Caco-2 (cell line): ENCODE measurements at regions not wholly inside any gene's neighbourhood (a gene's known extent, or its start where the extent isn't known, plus 50 kb on each side); places are given as distances from the start of the nearest gene placed in this dataset.
A peak's percentile ranks its signal among the peaks of the same experiment; 100 is the strongest.

ENCODE experiments used
- BruUV-seq: library from RNA; stranded (reverse); fragments of 400-500 nt; replicated peaks from 2 replicates; lab custom pipeline; 2021; lab: Mats Ljungman, UMichigan
- CTCF ChIA-PET: fragments of 300-600 bp; sonication (Branson Sonifier 250); formaldehyde crosslinking; loops from one replicate; lab custom pipeline; 2022; ENCODE audit warnings: antibody characterized with exemption; lab: Charles Lee
- POLR2A ChIA-PET: fragments of 300-600 bp; sonication (Branson Sonifier 250); formaldehyde crosslinking; loops from one replicate; lab custom pipeline; 2022; ENCODE audit warnings: antibody characterized with exemption; lab: Charles Lee
- DNase-seq, 2 experiments: peaks; one replicate each; pipeline versions ENCODE4 v3.0.0 to v3.0.0-alpha.2; 2020 to 2022
- H3K27me3 ChIP-seq: replicated peaks from 2 replicates; pipeline ENCODE4 v1.6.0; 2011; ENCODE audit warnings: low read length; ENCODE audit not compliant: control insufficient read depth, insufficient read depth
- H3K36me3 ChIP-seq: 2 replicates; pipeline ENCODE4 v1.5.1; 2011; ENCODE audit warnings: low read length; ENCODE audit not compliant: control insufficient read depth, insufficient read depth
- H3K4me1 ChIP-seq: fragments of 250-450 bp; sonication (Bioruptor Pico); 2 replicates; pipeline ENCODE4 v1.5.1; 2020; ENCODE audit warnings: mild to moderate bottlenecking
- H3K4me3 ChIP-seq: 2 replicates; pipeline ENCODE4 v1.5.1; 2011; ENCODE audit warnings: low read depth, mild to moderate bottlenecking, control low read depth, low read length
- H3K9me3 ChIP-seq: fragments of 250-450 bp; sonication (Bioruptor Pico); 2 replicates; pipeline ENCODE4 v1.5.1; 2020; ENCODE audit warnings: mild to moderate bottlenecking, moderate library complexity
- H3K27ac Mint-ChIP-seq: one replicate; pipeline ENCODE4 v1.8.0; 2022; ENCODE audit warnings: mixed read lengths; ENCODE audit not compliant: unreplicated experiment
- H3K27me3 Mint-ChIP-seq: one replicate; pipeline ENCODE4 v1.8.0; 2022; ENCODE audit warnings: mixed read lengths; ENCODE audit not compliant: insufficient read depth, unreplicated experiment
- H3K36me3 Mint-ChIP-seq: one replicate; pipeline ENCODE4 v1.8.0; 2022; ENCODE audit warnings: mild to moderate bottlenecking, mixed read lengths; ENCODE audit not compliant: insufficient read depth, unreplicated experiment
- H3K4me1 Mint-ChIP-seq: one replicate; pipeline ENCODE4 v1.8.0; 2022; ENCODE audit warnings: low read depth, mixed read lengths; ENCODE audit not compliant: unreplicated experiment
- H3K4me3 Mint-ChIP-seq: one replicate; pipeline ENCODE4 v1.8.0; 2022; ENCODE audit warnings: mild to moderate bottlenecking, moderate library complexity, mixed read lengths; ENCODE audit not compliant: unreplicated experiment
- H3K9me3 Mint-ChIP-seq: one replicate; pipeline ENCODE4 v1.8.0; 2022; ENCODE audit warnings: mixed read lengths; ENCODE audit not compliant: unreplicated experiment
- CTCF ChIP-seq, 2 experiments: fragments of 200-600 bp in 1 of 2; IDR thresholded peaks; 1 replicate in 1 of 2; 2 replicates in 1 of 2; pipeline versions ENCODE4 v1.5.1 to v1.8.0; 2011 to 2022; ENCODE audit warnings: antibody characterized with exemption in 1 of 2, control low read depth in 1 of 2, inconsistent platforms in 1 of 2, low read depth in 1 of 2, low read length in 1 of 2, mild to moderate bottlenecking in 1 of 2, moderate library complexity in 1 of 2; ENCODE audit not compliant: insufficient read depth in 1 of 2, severe bottlenecking in 1 of 2, unreplicated experiment in 1 of 2
- intact Hi-C: fragments of 100-400 bp; cut with micrococcal nuclease; formaldehyde crosslinking; loops from one replicate; pipeline ENCODE4 v1.10.0; 2022; ENCODE audit not compliant: unreplicated experiment

GRCh38 chr6:134106702-134107101, 54.3 kb upstream of the SLC2A12 start:
- CTCF ChIA-PET, result no interaction called here
- no peak overlapping the region for H3K4me3 Mint-ChIP-seq

GRCh38 chr6:134105940-134106339, 53.5 kb upstream of the SLC2A12 start:
- intact Hi-C loops, result no loop called here
- no peaks in the 10 kb centered on the region for H3K9me3 Mint-ChIP-seq
- no peaks in the 10 kb centered on the region for H3K4me1 Mint-ChIP-seq
- no peak overlapping the region for H3K4me3 Mint-ChIP-seq
- peaks cover 7% of the 10 kb centered on the region; the same call in 1 of the 2 replicates for H3K4me1 ChIP-seq
- H3K27me3 ChIP-seq, result no peaks in the 10 kb centered on the region
- ChIA-PET POLR2A (no interaction called here), CTCF (no interaction called here)
- TF ChIP-seq CTCF (IDR thresholded peaks at IDR 0.05; ENCODE audit: insufficient read depth in 1 of 2, low read depth in 1 of 2, low read length in 1 of 2, severe bottlenecking in 1 of 2, unreplicated experiment in 1 of 2), result no peak
- no peak overlapping the region for H3K4me3 ChIP-seq
- no peaks in the 10 kb centered on the region for H3K27me3 Mint-ChIP-seq
- no TSS peak for BruUV-seq
- no peaks in the 10 kb centered on the region for H3K36me3 Mint-ChIP-seq
- no peaks in the 10 kb centered on the region for H3K36me3 ChIP-seq
- peak in 1 of 2 experiments; percentile 15 for DNase-seq
- no peaks in the 10 kb centered on the region for H3K9me3 ChIP-seq
- H3K27ac Mint-ChIP-seq, result no peak overlapping the region

More at GRCh38 chr6:134106702-134107101, 54.3 kb upstream of the SLC2A12 start:
- H3K27me3 Mint-ChIP-seq, result no peaks in the 10 kb centered on the region
- H3K27ac Mint-ChIP-seq, result no peak overlapping the region
- BruUV-seq, result no TSS peak
- H3K9me3 Mint-ChIP-seq, result no peaks in the 10 kb centered on the region
- POLR2A ChIA-PET, result no interaction called here
- H3K27me3 ChIP-seq, result no peaks in the 10 kb centered on the region
- DNase-seq, result no peak
- no peaks in the 10 kb centered on the region for H3K36me3 Mint-ChIP-seq
- TF ChIP-seq CTCF (IDR thresholded peaks at IDR 0.05; ENCODE audit: insufficient read depth in 1 of 2, low read depth in 1 of 2, low read length in 1 of 2, severe bottlenecking in 1 of 2, unreplicated experiment in 1 of 2), result no peak
- H3K36me3 ChIP-seq, result no peaks in the 10 kb centered on the region
- intact Hi-C loops, result no loop called here
- H3K4me3 ChIP-seq, result no peak overlapping the region
- no peaks in the 10 kb centered on the region for H3K4me1 Mint-ChIP-seq
- H3K9me3 ChIP-seq, result no peaks in the 10 kb centered on the region
- H3K4me1 ChIP-seq, result peaks cover 7% of the 10 kb centered on the region; the same call in 1 of the 2 replicates

GRCh38 chr6:134103006-134103405, 50.6 kb upstream of the SLC2A12 start:
- Histone ChIP-seq H3K9me3 (no peaks in the 10 kb centered on the region), H3K4me3 (no peak overlapping the region), H3K27me3 (no peaks in the 10 kb centered on the region), H3K4me1 (peaks cover 7% of the 10 kb centered on the region; the same call in 1 of the 2 replicates), H3K36me3 (no peaks in the 10 kb centered on the region)
- CTCF ChIA-PET, result no interaction called here
- no peak for TF ChIP-seq CTCF (IDR thresholded peaks at IDR 0.05; ENCODE audit: insufficient read depth in 1 of 2, low read depth in 1 of 2, low read length in 1 of 2, severe bottlenecking in 1 of 2, unreplicated experiment in 1 of 2)
- Mint-ChIP-seq H3K27me3 (peaks cover 3% of the 10 kb centered on the region), H3K4me1 (no peaks in the 10 kb centered on the region), H3K9me3 (no peaks in the 10 kb centered on the region), H3K4me3 (no peak overlapping the region), H3K27ac (no peak overlapping the region), H3K36me3 (no peaks in the 10 kb centered on the region)
- POLR2A ChIA-PET, result no interaction called here
- intact Hi-C loops, result no loop called here
- no TSS peak for BruUV-seq
- no peak for DNase-seq
